HEK293T (cell line): ENCODE measurements at regions not wholly inside any gene's neighbourhood (a gene's known extent, or its start where the extent isn't known, plus 50 kb on each side); places are given as distances from the start of the nearest gene placed in this dataset.

Experiments
- FOXK2 ChIP-seq: fragments of 450-650 bp; IDR thresholded peaks from 2 replicates; pipeline ENCODE4 v1.6.1; 2016; ENCODE audit warnings: mild to moderate bottlenecking
- PKNOX1 ChIP-seq: fragments of 450-650 bp; IDR thresholded peaks from 2 replicates; pipeline ENCODE4 v1.6.1; 2016
- ZNF384 ChIP-seq: fragments of 450-650 bp; IDR thresholded peaks from 2 replicates; pipeline ENCODE4 v1.6.1; 2016

GRCh38 chr2:30034052-30034775 lies 112.6 kb upstream of the YPEL5 start:
- TF ChIP-seq PKNOX1 (no peak), ZNF384 (no peak), FOXK2 (no peak)
